ENCODE measurements at regions not wholly inside any gene's neighbourhood (a gene's known extent, or its start where the extent isn't known, plus 50 kb on each side); places are given as distances from the start of the nearest gene placed in this dataset.

DNA sequence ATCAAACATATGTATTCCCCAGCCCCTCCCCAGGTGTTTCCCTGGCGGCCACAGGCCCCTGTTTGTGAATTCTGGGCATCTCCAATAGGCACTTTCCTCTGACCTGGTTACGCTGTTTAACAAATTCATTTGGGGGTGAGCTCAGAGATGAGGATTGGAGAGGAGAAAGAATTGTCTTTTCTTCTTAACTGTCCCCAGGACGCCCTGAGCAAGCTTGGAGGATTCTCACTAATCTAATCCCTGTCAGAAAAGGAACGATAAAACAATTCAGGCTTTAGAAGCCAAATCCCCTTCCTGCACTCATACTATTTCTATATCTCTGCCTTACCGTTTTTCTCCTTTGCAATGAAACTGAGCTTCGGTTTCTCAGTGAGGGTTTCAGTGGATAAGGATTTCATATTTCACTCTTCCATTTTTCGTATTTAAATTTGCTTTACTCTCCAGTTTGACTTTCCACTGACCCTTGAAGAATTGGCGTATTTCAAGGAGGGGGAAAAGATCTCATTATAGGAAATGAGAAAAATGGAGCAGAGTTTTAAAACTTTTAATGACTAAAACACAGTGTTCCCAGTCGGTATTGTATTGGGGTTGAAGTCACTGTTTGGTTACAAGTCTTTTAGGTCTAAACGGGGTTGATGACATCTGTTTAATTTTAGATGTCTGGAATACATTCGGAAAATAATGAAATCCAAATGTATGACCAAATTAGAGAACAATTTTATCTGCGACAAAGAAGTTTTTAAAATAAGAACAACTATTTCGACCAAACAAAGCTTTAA, 180.1 kb downstream of the MACROH2A1 start (continued):
- TF ChIP-seq, protein P1, sequence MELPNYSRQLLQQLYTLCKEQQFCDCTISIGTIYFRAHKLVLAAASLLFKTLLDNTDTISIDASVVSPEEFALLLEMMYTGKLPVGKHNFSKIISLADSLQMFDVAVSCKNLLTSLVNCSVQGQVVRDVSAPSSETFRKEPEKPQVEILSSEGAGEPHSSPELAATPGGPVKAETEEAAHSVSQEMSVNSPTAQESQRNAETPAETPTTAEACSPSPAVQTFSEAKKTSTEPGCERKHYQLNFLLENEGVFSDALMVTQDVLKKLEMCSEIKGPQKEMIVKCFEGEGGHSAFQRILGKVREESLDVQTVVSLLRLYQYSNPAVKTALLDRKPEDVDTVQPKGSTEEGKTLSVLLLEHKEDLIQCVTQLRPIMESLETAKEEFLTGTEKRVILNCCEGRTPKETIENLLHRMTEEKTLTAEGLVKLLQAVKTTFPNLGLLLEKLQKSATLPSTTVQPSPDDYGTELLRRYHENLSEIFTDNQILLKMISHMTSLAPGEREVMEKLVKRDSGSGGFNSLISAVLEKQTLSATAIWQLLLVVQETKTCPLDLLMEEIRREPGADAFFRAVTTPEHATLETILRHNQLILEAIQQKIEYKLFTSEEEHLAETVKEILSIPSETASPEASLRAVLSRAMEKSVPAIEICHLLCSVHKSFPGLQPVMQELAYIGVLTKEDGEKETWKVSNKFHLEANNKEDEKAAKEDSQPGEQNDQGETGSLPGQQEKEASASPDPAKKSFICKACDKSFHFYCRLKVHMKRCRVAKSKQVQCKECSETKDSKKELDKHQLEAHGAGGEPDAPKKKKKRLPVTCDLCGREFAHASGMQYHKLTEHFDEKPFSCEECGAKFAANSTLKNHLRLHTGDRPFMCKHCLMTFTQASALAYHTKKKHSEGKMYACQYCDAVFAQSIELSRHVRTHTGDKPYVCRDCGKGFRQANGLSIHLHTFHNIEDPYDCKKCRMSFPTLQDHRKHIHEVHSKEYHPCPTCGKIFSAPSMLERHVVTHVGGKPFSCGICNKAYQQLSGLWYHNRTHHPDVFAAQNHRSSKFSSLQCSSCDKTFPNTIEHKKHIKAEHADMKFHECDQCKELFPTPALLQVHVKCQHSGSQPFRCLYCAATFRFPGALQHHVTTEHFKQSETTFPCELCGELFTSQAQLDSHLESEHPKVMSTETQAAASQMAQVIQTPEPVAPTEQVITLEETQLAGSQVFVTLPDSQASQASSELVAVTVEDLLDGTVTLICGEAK (IDR thresholded peaks at IDR 0.05; ENCODE audit: borderline replicate concordance): no peak
- TF ChIP-seq RELA (IDR thresholded peaks at IDR 0.05; ENCODE audit: borderline replicate concordance, partially characterized antibody): no peak
- no peak for TF ChIP-seq SP1 (IDR thresholded peaks at IDR 0.05; ENCODE audit: low read depth, low read length)
- TF ChIP-seq STAT1 (conservative IDR thresholded peaks at IDR 0.05): no peak
- no peak for TF ChIP-seq TAF1 (IDR thresholded peaks at IDR 0.05; ENCODE audit: borderline replicate concordance, low read depth, low read length)
- TF ChIP-seq SMAD5 (IDR thresholded peaks at IDR 0.05; ENCODE audit: low read depth): no peak

DNA sequence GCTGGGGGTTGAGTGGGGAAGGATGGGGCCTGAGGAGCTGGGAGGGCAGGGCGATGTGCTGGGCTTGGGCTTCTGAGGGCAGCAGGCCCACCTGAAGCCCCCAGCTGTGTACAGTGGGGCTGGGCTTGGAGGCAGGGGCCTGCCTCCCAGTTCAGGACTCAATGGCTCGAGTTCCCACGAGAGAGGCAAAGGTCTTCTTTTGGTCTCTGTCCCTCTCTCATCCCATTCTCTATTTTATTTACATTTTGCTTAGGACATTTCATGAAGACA, 180.6 kb downstream of the MACROH2A1 start:
- H3K4me2 ChIP-seq (ENCODE audit: control insufficient read depth, insufficient read depth): no peak overlapping the region
- in situ Hi-C loops (cut with MboI) (no loop called here), intact Hi-C loops (cut with micrococcal nuclease; ENCODE audit: unreplicated experiment) (no loop called here)
- H3K27me3 ChIP-seq (replicated peaks in 1 of 2; ENCODE audit: control insufficient read depth in 2 of 2, insufficient read depth in 2 of 2, low read length in 1 of 2): peaks cover 0 to 1% of the 10 kb centered on the region in 2 experiments
- H3K36me3 ChIP-seq (ENCODE audit: control insufficient read depth in 2 of 2, insufficient read depth in 2 of 2, low read length in 1 of 2): no peaks in the 10 kb centered on the region
- no peaks in the 10 kb centered on the region for H3K79me2 ChIP-seq (ENCODE audit: control insufficient read depth, insufficient read depth, low read length)
- no peak overlapping the region for H3K9ac ChIP-seq (ENCODE audit: control insufficient read depth, insufficient read depth, low read length)
- H3K4me3 ChIP-seq: no peak overlapping the region
- ChIA-PET CTCF (interaction anchor here (2.3 kb wide), 1 partner anchor 14 kb away, joined by 8 read pairs; no protein-coding TSS in a partner anchor), RAD21 (ENCODE audit: unreplicated experiment) (no interaction called here), SMC1A (ENCODE audit: uncharacterized antibody, unreplicated experiment) (interaction anchor here (1.3 kb wide), 1 partner anchor 284 kb away, joined by 3 read pairs; no protein-coding TSS in a partner anchor), POLR2A (no interaction called here)
- H3K9me3 ChIP-seq (replicated peaks; ENCODE audit: control insufficient read depth, insufficient read depth, low read length): no peaks in the 10 kb centered on the region
- BruUV-seq (replicated peaks): no TSS peak
- ATAC-seq: no peak
- DNase-seq (ENCODE audit: low read depth, low spot score): no peak
- H4K20me1 ChIP-seq (ENCODE audit: control insufficient read depth, insufficient read depth): no peaks in the 10 kb centered on the region
- no peaks in the 10 kb centered on the region for H3K4me1 ChIP-seq (ENCODE audit: control insufficient read depth, insufficient read depth, low read length)
- no peak overlapping the region for H2AFZ ChIP-seq (ENCODE audit: control insufficient read depth, low read depth, low read length)
- H3K27ac ChIP-seq (ENCODE audit: control insufficient read depth, insufficient read depth): no peak overlapping the region
- 0% methylated on average over 2 of the region's 3 CpGs for WGBS (ENCODE audit: insufficient coverage, insufficient replicate concordance, low lambda C conversion rate, missing lambda C conversion rate)
- no peak for FAIRE-seq
- TF ChIP-seq BCL11A (IDR thresholded peaks at IDR 0.05; ENCODE audit: low read depth, low read length): no peak
- no peak for TF ChIP-seq SPI1 (IDR thresholded peaks at IDR 0.05; ENCODE audit: borderline replicate concordance, insufficient read depth, low read depth, low read length)
- no peak for TF ChIP-seq BACH1 (IDR thresholded peaks at IDR 0.05; ENCODE audit: borderline replicate concordance)
- TF ChIP-seq, protein P2, sequence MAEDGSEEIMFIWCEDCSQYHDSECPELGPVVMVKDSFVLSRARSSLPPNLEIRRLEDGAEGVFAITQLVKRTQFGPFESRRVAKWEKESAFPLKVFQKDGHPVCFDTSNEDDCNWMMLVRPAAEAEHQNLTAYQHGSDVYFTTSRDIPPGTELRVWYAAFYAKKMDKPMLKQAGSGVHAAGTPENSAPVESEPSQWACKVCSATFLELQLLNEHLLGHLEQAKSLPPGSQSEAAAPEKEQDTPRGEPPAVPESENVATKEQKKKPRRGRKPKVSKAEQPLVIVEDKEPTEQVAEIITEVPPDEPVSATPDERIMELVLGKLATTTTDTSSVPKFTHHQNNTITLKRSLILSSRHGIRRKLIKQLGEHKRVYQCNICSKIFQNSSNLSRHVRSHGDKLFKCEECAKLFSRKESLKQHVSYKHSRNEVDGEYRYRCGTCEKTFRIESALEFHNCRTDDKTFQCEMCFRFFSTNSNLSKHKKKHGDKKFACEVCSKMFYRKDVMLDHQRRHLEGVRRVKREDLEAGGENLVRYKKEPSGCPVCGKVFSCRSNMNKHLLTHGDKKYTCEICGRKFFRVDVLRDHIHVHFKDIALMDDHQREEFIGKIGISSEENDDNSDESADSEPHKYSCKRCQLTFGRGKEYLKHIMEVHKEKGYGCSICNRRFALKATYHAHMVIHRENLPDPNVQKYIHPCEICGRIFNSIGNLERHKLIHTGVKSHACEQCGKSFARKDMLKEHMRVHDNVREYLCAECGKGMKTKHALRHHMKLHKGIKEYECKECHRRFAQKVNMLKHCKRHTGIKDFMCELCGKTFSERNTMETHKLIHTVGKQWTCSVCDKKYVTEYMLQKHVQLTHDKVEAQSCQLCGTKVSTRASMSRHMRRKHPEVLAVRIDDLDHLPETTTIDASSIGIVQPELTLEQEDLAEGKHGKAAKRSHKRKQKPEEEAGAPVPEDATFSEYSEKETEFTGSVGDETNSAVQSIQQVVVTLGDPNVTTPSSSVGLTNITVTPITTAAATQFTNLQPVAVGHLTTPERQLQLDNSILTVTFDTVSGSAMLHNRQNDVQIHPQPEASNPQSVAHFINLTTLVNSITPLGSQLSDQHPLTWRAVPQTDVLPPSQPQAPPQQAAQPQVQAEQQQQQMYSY (CRISPR knock-in tag; IDR thresholded peaks at IDR 0.05): no peak
- no peak for TF ChIP-seq ZBTB33 (IDR thresholded peaks at IDR 0.05)
- no peak for TF ChIP-seq NBN (IDR thresholded peaks at IDR 0.05)
- no peak for TF ChIP-seq POU2F2 (IDR thresholded peaks at IDR 0.05; ENCODE audit: borderline replicate concordance, low read depth, low read length)
- TF ChIP-seq STAT3 (IDR thresholded peaks at IDR 0.05; ENCODE audit: low read depth, low read length): no peak
- no peak for TF ChIP-seq KAT2A (conservative IDR thresholded peaks at IDR 0.05; ENCODE audit: control insufficient read depth, low read depth, low read length)
